C4-2B (cell line): ENCODE measurements at regions not wholly inside any gene's neighbourhood (a gene's known extent, or its start where the extent isn't known, plus 50 kb on each side); places are given as distances from the start of the nearest gene placed in this dataset.

Source experiments
- CTCF ChIP-seq: fragments of 450-650 bp; conservative IDR thresholded peaks from 2 replicates; pipeline ENCODE4 v1.5.1; 2017; ENCODE audit warnings: mild to moderate bottlenecking
- ZFX ChIP-seq: fragments of 450-650 bp; IDR thresholded peaks from 2 replicates; pipeline ENCODE4 v1.6.1; 2017

GRCh38 chr13:44260336-44260735 is 113.3 kb upstream of the SERP2 start:
- TF ChIP-seq CTCF (no peak), ZFX (no peak)
